Body of pancreas (tissue), 4 donors: ENCODE measurements at regions not wholly inside any gene's neighbourhood (a gene's known extent, or its start where the extent isn't known, plus 50 kb on each side); places are given as distances from the start of the nearest gene placed in this dataset.

Experiments
- ATAC-seq: fragments of 150-250 bp; one replicate; pipeline ENCODE4 v1.9.1; 2016
- DNase-seq, 4 donors: peaks; one replicate each; pipeline ENCODE4 v3.0.0-alpha.2; 2019
- H3K27ac ChIP-seq, 4 donors: fragments of 200-600 bp; sonication (generic); 1 replicate in 3 of 4; 2 replicates in 1 of 4; pipeline versions ENCODE4 v1.5.1 to v1.6.1; 2016 to 2019; ENCODE audit warnings: mild to moderate bottlenecking in 1 of 4, mixed read lengths in 1 of 4, moderate library complexity in 1 of 4
- H3K27me3 ChIP-seq, 2 donors: fragments of 200-600 bp; sonication (generic); one replicate each; pipeline ENCODE4 v1.6.0; 2016; ENCODE audit warnings: mild to moderate bottlenecking in 1 of 2
- H3K36me3 ChIP-seq, 2 donors: fragments of 200-600 bp; sonication (generic); replicated peaks in 1 of 2; 2 replicates each; pipeline ENCODE4 v1.5.1; 2016; ENCODE audit warnings: low read depth in 2 of 2; ENCODE audit not compliant: insufficient read depth in 1 of 2
- H3K4me1 ChIP-seq: fragments of 200-600 bp; sonication (generic); one replicate; pipeline ENCODE4 v1.6.0; 2016
- H3K4me3 ChIP-seq, 2 donors: fragments of 200-600 bp; sonication (generic); 1 replicate in 1 of 2; 2 replicates in 1 of 2; pipeline ENCODE4 v1.5.1; 2016 to 2019
- H3K9me3 ChIP-seq, 3 donors: fragments of 200-600 bp; sonication (generic); 1 replicate in 2 of 3; 2 replicates in 1 of 3; pipeline ENCODE4 v1.5.1; 2016
- CTCF ChIP-seq, 7 experiments: fragments of 450-650 bp in 4 of 7; fragments of 200-600 bp in 3 of 7; sonication (generic) in 3 of 7; IDR thresholded peaks; one replicate each; pipeline ENCODE4 v1.5.1; 2016 to 2019; ENCODE audit warnings: antibody characterized with exemption in 7 of 7
- POLR2A ChIP-seq, 3 donors: fragments of 450-650 bp; IDR thresholded peaks; one replicate each; pipeline ENCODE4 v1.6.1; 2016; ENCODE audit warnings: antibody characterized with exemption in 3 of 3, mild to moderate bottlenecking in 2 of 3
- WGBS, 2 donors: methylation state at CpG; one replicate each; pipeline ENCODE4 v1.1.5; 2017; 5-methylcytosine and 5-hydroxymethylcytosine counted together
- intact Hi-C: fragments of 100-400 bp; cut with DNase I; formaldehyde crosslinking; loops from one replicate; pipeline ENCODE4 v1.15.1; 2023

- Histone ChIP-seq H3K27me3 (peaks cover 0 to 3% of the 10 kb centered on the region in 2 donors), H3K9me3 (no peaks in the 10 kb centered on the region), H3K4me1 (no peaks in the 10 kb centered on the region), H3K4me3 (no peak overlapping the region), H3K27ac (no peak overlapping the region), H3K36me3 (no peaks in the 10 kb centered on the region)
- DNase-seq: no peak
- 52 to 60% methylated on average over 4 of the region's 4 CpGs for WGBS, 2 donors
- no peak for TF ChIP-seq CTCF (IDR thresholded peaks at IDR 0.05)
- no peak for TF ChIP-seq POLR2A (IDR thresholded peaks at IDR 0.05)
- no peak for ATAC-seq
- intact Hi-C loops: no loop called here
Observed at GRCh38 chr22:27087051-27087450, 429.7 kb downstream of the MIAT start.

GRCh38 chr22:27088026-27088425 lies 430.6 kb downstream of the MIAT start:
- Histone ChIP-seq H3K27me3 (peaks cover 0 to 3% of the 10 kb centered on the region in 2 donors), H3K36me3 (no peaks in the 10 kb centered on the region), H3K9me3 (no peaks in the 10 kb centered on the region), H3K4me3 (no peak overlapping the region), H3K4me1 (no peaks in the 10 kb centered on the region), H3K27ac (no peak overlapping the region)
- TF ChIP-seq POLR2A (IDR thresholded peaks at IDR 0.05): no peak
- no peak for TF ChIP-seq CTCF (IDR thresholded peaks at IDR 0.05)
- ATAC-seq (no peak), DNase-seq (no peak)
- intact Hi-C loops: no loop called here
- WGBS, 2 donors: 0% methylated on average over 1 of the region's 1 CpG

- Histone ChIP-seq H3K27ac (no peak overlapping the region), H3K36me3 (no peaks in the 10 kb centered on the region), H3K4me1 (no peaks in the 10 kb centered on the region), H3K27me3 (peaks cover 0 to 3% of the 10 kb centered on the region in 2 donors), H3K9me3 (no peaks in the 10 kb centered on the region), H3K4me3 (no peak overlapping the region)
- ATAC-seq (no peak), DNase-seq (no peak)
- 28 to 41% methylated on average over 3 of the region's 3 CpGs for WGBS, 2 donors
- TF ChIP-seq POLR2A (IDR thresholded peaks at IDR 0.05) (no peak), CTCF (IDR thresholded peaks at IDR 0.05) (no peak)
- intact Hi-C loops: no loop called here
Observed at GRCh38 chr22:27089264-27089663, 431.9 kb downstream of the MIAT start.

- no peaks in the 10 kb centered on the region for H3K4me1 ChIP-seq
- peaks cover 0 to 3% of the 10 kb centered on the region in 2 donors for H3K27me3 ChIP-seq
- no peak for ATAC-seq
- no peaks in the 10 kb centered on the region for H3K9me3 ChIP-seq
- no peak overlapping the region for H3K4me3 ChIP-seq
- intact Hi-C loops: no loop called here
- TF ChIP-seq CTCF (IDR thresholded peaks at IDR 0.05) (no peak), POLR2A (IDR thresholded peaks at IDR 0.05) (no peak)
- WGBS, 2 donors: 74 to 84% methylated on average over 8 to 17 of the region's 17 CpGs
- H3K27ac ChIP-seq: no peak overlapping the region
- DNase-seq: no peak
- no peaks in the 10 kb centered on the region for H3K36me3 ChIP-seq
Observed at GRCh38 chr22:27090611-27091011, 433.2 kb downstream of the MIAT start.

GRCh38 chr22:27093422-27093821 lies 436.0 kb downstream of the MIAT start:
- Histone ChIP-seq H3K4me1 (no peaks in the 10 kb centered on the region), H3K27me3 (no peaks in the 10 kb centered on the region), H3K4me3 (no peak overlapping the region), H3K9me3 (no peaks in the 10 kb centered on the region), H3K36me3 (no peaks in the 10 kb centered on the region), H3K27ac (no peak overlapping the region)
- no peak for TF ChIP-seq POLR2A (IDR thresholded peaks at IDR 0.05)
- no peak for TF ChIP-seq CTCF (IDR thresholded peaks at IDR 0.05)
- DNase-seq (no peak), ATAC-seq (no peak)
- intact Hi-C loops: no loop called here
- 61 to 78% methylated on average over 4 of the region's 4 CpGs for WGBS, 2 donors
